Body of pancreas (tissue), 4 donors: ENCODE measurements at regions not wholly inside any gene's neighbourhood (a gene's known extent, or its start where the extent isn't known, plus 50 kb on each side); places are given as distances from the start of the nearest gene placed in this dataset.

ENCODE experiments used
- ATAC-seq: fragments of 150-250 bp; one replicate; pipeline ENCODE4 v1.9.1; 2016
- DNase-seq, 4 donors: peaks; one replicate each; pipeline ENCODE4 v3.0.0-alpha.2; 2019
- H3K27ac ChIP-seq, 4 donors: fragments of 200-600 bp; sonication (generic); 1 replicate in 3 of 4; 2 replicates in 1 of 4; pipeline versions ENCODE4 v1.5.1 to v1.6.1; 2016 to 2019; ENCODE audit warnings: mild to moderate bottlenecking in 1 of 4, mixed read lengths in 1 of 4, moderate library complexity in 1 of 4
- H3K27me3 ChIP-seq, 2 donors: fragments of 200-600 bp; sonication (generic); one replicate each; pipeline ENCODE4 v1.6.0; 2016; ENCODE audit warnings: mild to moderate bottlenecking in 1 of 2
- H3K36me3 ChIP-seq, 2 donors: fragments of 200-600 bp; sonication (generic); replicated peaks in 1 of 2; 2 replicates each; pipeline ENCODE4 v1.5.1; 2016; ENCODE audit warnings: low read depth in 2 of 2; ENCODE audit not compliant: insufficient read depth in 1 of 2
- H3K4me1 ChIP-seq: fragments of 200-600 bp; sonication (generic); one replicate; pipeline ENCODE4 v1.6.0; 2016
- H3K4me3 ChIP-seq, 2 donors: fragments of 200-600 bp; sonication (generic); 1 replicate in 1 of 2; 2 replicates in 1 of 2; pipeline ENCODE4 v1.5.1; 2016 to 2019
- H3K9me3 ChIP-seq, 3 donors: fragments of 200-600 bp; sonication (generic); 1 replicate in 2 of 3; 2 replicates in 1 of 3; pipeline ENCODE4 v1.5.1; 2016
- CTCF ChIP-seq, 7 experiments: fragments of 450-650 bp in 4 of 7; fragments of 200-600 bp in 3 of 7; sonication (generic) in 3 of 7; IDR thresholded peaks; one replicate each; pipeline ENCODE4 v1.5.1; 2016 to 2019; ENCODE audit warnings: antibody characterized with exemption in 7 of 7
- POLR2A ChIP-seq, 3 donors: fragments of 450-650 bp; IDR thresholded peaks; one replicate each; pipeline ENCODE4 v1.6.1; 2016; ENCODE audit warnings: antibody characterized with exemption in 3 of 3, mild to moderate bottlenecking in 2 of 3
- WGBS, 2 donors: methylation state at CpG; one replicate each; pipeline ENCODE4 v1.1.5; 2017; 5-methylcytosine and 5-hydroxymethylcytosine counted together
- intact Hi-C: fragments of 100-400 bp; cut with DNase I; formaldehyde crosslinking; loops from one replicate; pipeline ENCODE4 v1.15.1; 2023

DNA sequence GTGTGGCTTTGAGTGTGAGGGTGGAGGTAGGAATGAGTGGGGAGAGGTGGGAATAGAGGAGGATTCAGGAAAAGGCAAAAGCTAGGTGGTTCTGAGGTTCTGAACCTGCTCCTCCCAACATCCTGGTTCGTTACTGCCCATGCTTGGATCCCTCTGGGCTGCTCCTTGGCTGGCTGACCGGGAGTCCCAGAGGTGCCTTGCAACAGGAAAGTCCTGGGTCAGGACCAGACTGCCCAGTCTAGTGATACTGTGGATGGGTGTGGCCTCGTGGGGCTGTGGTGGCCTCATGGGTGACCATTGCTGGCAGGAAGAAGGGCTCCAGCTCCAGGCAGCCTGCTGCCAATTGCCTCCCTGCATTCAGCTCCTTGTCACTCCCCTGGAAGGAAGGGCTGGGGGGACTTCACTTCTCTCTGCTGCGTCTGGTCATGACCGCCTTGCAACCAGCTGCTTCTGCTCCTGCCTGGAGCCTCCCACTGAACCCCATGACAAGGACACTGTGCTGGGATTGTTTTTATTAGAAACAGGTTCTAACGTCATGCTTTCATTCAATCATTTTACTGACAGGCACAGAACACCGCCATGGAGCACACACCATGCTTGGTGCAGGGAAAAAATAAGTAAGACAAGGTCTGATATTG lies 61.5 kb upstream of the UBL3 start:
- no peak for TF ChIP-seq CTCF (IDR thresholded peaks at IDR 0.05)
- TF ChIP-seq POLR2A (IDR thresholded peaks at IDR 0.05): no peak
- H3K36me3 ChIP-seq: no peaks in the 10 kb centered on the region
- ATAC-seq (no peak), DNase-seq (no peak)
- WGBS, 2 donors: 59 to 67% methylated on average over 7 of the region's 7 CpGs
- no peak overlapping the region for H3K27ac ChIP-seq
- no peaks in the 10 kb centered on the region for H3K9me3 ChIP-seq
- intact Hi-C loops: loop anchor here (10.0 kb wide), 1 partner anchor 57 kb away; the partner anchor contains the start of gene UBL3
- no peaks in the 10 kb centered on the region for H3K4me1 ChIP-seq
- H3K27me3 ChIP-seq: no peaks in the 10 kb centered on the region
- no peak overlapping the region for H3K4me3 ChIP-seq

DNA sequence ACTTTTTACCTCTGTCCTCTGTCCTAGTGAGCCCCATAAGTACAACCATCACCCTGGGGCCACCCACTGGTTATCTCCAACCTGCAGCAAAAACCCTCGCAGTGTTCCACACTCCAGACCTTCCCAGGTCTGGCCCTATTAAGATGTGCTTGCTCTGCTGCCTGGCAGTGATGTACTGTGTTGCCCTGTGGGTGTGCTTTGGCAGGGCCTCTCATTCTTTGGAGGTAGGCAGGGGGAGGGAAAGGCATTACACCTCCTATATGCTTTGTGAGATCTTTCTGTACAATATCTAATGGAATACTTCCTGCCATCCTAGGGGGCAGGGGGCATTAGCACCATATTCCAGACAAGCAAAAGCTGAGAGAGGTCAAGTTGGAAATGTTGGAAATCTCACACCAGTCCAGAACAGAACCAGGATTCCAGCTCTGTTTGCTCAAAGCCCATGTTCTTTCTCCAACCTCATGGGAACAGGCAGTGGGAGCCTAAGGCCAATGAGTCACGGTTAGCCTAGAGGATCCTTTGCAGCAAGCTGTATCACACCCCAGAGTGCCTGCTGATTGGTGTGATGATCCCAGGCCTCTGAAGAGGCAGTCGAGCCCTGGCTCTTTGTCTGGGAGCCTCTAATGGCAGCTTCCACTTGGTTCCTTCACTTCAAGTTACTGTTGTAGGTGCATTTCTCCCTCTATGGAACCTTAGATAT lies 59.7 kb upstream of the UBL3 start:
- Histone ChIP-seq H3K36me3 (no peaks in the 10 kb centered on the region), H3K27me3 (no peaks in the 10 kb centered on the region), H3K4me1 (peaks cover 4% of the 10 kb centered on the region), H3K27ac (no peak overlapping the region), H3K4me3 (no peak overlapping the region), H3K9me3 (no peaks in the 10 kb centered on the region)
- WGBS, 2 donors: 80 to 91% methylated on average over 3 of the region's 3 CpGs
- ATAC-seq: no peak
- no peak for DNase-seq
- intact Hi-C loops: loop anchor here (10.0 kb wide), 1 partner anchor 55 kb away; the partner anchor contains the start of gene UBL3
- TF ChIP-seq POLR2A (IDR thresholded peaks at IDR 0.05) (no peak), CTCF (IDR thresholded peaks at IDR 0.05) (no peak)

DNA sequence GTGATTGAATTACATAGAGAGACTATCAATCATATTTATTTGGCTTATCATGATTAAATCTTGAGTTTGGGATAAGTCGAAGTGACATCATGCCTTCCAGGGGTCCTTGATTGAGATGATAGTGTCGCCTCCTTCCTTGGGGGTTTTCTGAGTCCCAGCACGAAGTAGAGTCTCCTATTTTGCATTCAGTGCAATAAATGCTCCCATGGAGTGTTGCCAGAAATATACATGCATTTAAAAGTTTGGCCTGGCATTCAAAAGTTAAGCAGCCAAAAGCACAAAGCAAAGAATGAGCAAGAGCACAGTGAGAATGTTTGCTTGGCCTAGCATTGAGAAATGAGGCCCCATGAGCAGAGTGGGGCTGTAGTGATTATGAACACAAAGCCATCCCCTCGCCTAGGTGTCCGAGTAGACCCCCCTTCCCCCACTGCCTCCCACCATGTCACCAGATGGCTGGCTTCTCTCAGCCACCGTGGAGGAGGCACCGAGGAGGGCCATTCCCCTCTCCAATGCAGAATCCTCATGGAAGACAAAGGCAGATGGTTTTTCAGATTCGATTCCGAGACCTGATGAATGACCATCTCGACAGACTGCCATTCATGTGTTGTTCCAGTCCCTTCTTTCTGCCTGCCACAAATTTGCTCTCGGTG lies 58.8 kb upstream of the UBL3 start:
- TF ChIP-seq POLR2A (IDR thresholded peaks at IDR 0.05) (no peak), CTCF (IDR thresholded peaks at IDR 0.05) (no peak)

GRCh38 chr13:29908416-29909080 lies 58.1 kb upstream of the UBL3 start:
- no peaks in the 10 kb centered on the region for H3K27me3 ChIP-seq

More for the DNA sequence above, 58.8 kb upstream of the UBL3 start:
- H3K4me3 ChIP-seq: no peak overlapping the region
- ATAC-seq (no peak), DNase-seq (no peak)
- no peak overlapping the region for H3K27ac ChIP-seq
- H3K4me1 ChIP-seq: peaks cover 4% of the 10 kb centered on the region
- intact Hi-C loops: no loop called here
- H3K27me3 ChIP-seq: no peaks in the 10 kb centered on the region
- H3K36me3 ChIP-seq: no peaks in the 10 kb centered on the region
- WGBS, 2 donors: 78 to 85% methylated on average over 11 of the region's 11 CpGs
- H3K9me3 ChIP-seq: no peaks in the 10 kb centered on the region

More at GRCh38 chr13:29908416-29909080, 58.1 kb upstream of the UBL3 start:
- intact Hi-C loops: no loop called here
- Histone ChIP-seq H3K27ac (no peak overlapping the region), H3K4me1 (peaks cover 4% of the 10 kb centered on the region), H3K36me3 (no peaks in the 10 kb centered on the region), H3K9me3 (no peaks in the 10 kb centered on the region), H3K4me3 (no peak overlapping the region)
- WGBS, 2 donors: 67 to 71% methylated on average over 8 of the region's 8 CpGs
- TF ChIP-seq POLR2A (IDR thresholded peaks at IDR 0.05): no peak
- TF ChIP-seq CTCF (IDR thresholded peaks at IDR 0.05): no peak
- DNase-seq (no peak), ATAC-seq (no peak)
